ENCODE measurements at regions not wholly inside any gene's neighbourhood (a gene's known extent, or its start where the extent isn't known, plus 50 kb on each side); places are given as distances from the start of the nearest gene placed in this dataset.

- intact Hi-C loops (cut with DNase I) = no loop called here
- no peak for TF ChIP-seq POLR2A (IDR thresholded peaks at IDR 0.05)
- TF ChIP-seq POLR2AphosphoS5 (IDR thresholded peaks at IDR 0.05) = no peak
- TF ChIP-seq CTCF (IDR thresholded peaks at IDR 0.05) = no peak
- no peak for TF ChIP-seq EP300 (IDR thresholded peaks at IDR 0.05)
- WGBS, 2 donors = 45 to 55% methylated on average over 1 of the region's 1 CpG
Measured at GRCh38 chr21:20647607-20648006, 350.6 kb upstream of the NCAM2 start.

GRCh38 chr21:20649231-20649630 is 349.0 kb upstream of the NCAM2 start:
- no peak for DNase-seq
- H3K9me3 ChIP-seq = no peaks in the 10 kb centered on the region
- no peak for TF ChIP-seq POLR2AphosphoS5 (IDR thresholded peaks at IDR 0.05)
- no peak for TF ChIP-seq CTCF (IDR thresholded peaks at IDR 0.05)
- no peak for TF ChIP-seq POLR2A (IDR thresholded peaks at IDR 0.05)
- TF ChIP-seq EP300 (IDR thresholded peaks at IDR 0.05) = no peak
- H3K27ac ChIP-seq = no peak overlapping the region
- H3K27me3 ChIP-seq = no peaks in the 10 kb centered on the region
- intact Hi-C loops (cut with DNase I) = no loop called here
- WGBS, 2 donors = 88 to 92% methylated on average over 5 of the region's 5 CpGs
- no peaks in the 10 kb centered on the region for H3K4me1 ChIP-seq
- H3K4me3 ChIP-seq = no peak overlapping the region
- no peaks in the 10 kb centered on the region for H3K36me3 ChIP-seq

More at GRCh38 chr21:20647607-20648006, 350.6 kb upstream of the NCAM2 start:
- no peak overlapping the region for H3K27ac ChIP-seq
- no peaks in the 10 kb centered on the region for H3K4me1 ChIP-seq
- H3K36me3 ChIP-seq = no peaks in the 10 kb centered on the region
- H3K27me3 ChIP-seq = no peaks in the 10 kb centered on the region
- no peak overlapping the region for H3K4me3 ChIP-seq
- no peaks in the 10 kb centered on the region for H3K9me3 ChIP-seq
- no peak for DNase-seq

GRCh38 chr21:20652846-20653245 is 345.4 kb upstream of the NCAM2 start:
- 91 to 92% methylated on average over 4 of the region's 4 CpGs for WGBS, 2 donors
- Histone ChIP-seq H3K36me3 (no peaks in the 10 kb centered on the region), H3K9me3 (peaks cover 0 to 3% (median 0%) of the 10 kb centered on the region in 4 donors), H3K4me3 (no peak overlapping the region), H3K27ac (no peak overlapping the region), H3K27me3 (no peaks in the 10 kb centered on the region), H3K4me1 (no peaks in the 10 kb centered on the region)
- no peak for DNase-seq
- intact Hi-C loops (cut with DNase I) = no loop called here
- no peak for TF ChIP-seq POLR2AphosphoS5 (IDR thresholded peaks at IDR 0.05)
- TF ChIP-seq POLR2A (IDR thresholded peaks at IDR 0.05) = no peak
- no peak for TF ChIP-seq EP300 (IDR thresholded peaks at IDR 0.05)
- no peak for TF ChIP-seq CTCF (IDR thresholded peaks at IDR 0.05)

GRCh38 chr21:20661246-20661645 is 337.0 kb upstream of the NCAM2 start:
- 83 to 87% methylated on average over 4 of the region's 4 CpGs for WGBS, 2 donors
- intact Hi-C loops (cut with DNase I) = no loop called here
- DNase-seq = no peak
- no peaks in the 10 kb centered on the region for H3K4me1 ChIP-seq
- no peaks in the 10 kb centered on the region for H3K27me3 ChIP-seq
- no peak overlapping the region for H3K27ac ChIP-seq
- H3K4me3 ChIP-seq = no peak overlapping the region
- H3K9me3 ChIP-seq = peaks cover 0 to 4% (median 0%) of the 10 kb centered on the region in 4 donors
- H3K36me3 ChIP-seq = no peaks in the 10 kb centered on the region
- TF ChIP-seq CTCF (IDR thresholded peaks at IDR 0.05) (no peak), POLR2AphosphoS5 (IDR thresholded peaks at IDR 0.05) (no peak)

GRCh38 chr21:20661745-20662422 is 336.3 kb upstream of the NCAM2 start:
- Histone ChIP-seq H3K27me3 (no peaks in the 10 kb centered on the region), H3K27ac (no peak overlapping the region), H3K9me3 (peaks cover 0 to 4% (median 0%) of the 10 kb centered on the region in 4 donors), H3K36me3 (no peaks in the 10 kb centered on the region), H3K4me3 (no peak overlapping the region), H3K4me1 (no peaks in the 10 kb centered on the region)
- DNase-seq = no peak
- intact Hi-C loops (cut with DNase I) = no loop called here
- no peak for TF ChIP-seq POLR2AphosphoS5 (IDR thresholded peaks at IDR 0.05)
- TF ChIP-seq EP300 (IDR thresholded peaks at IDR 0.05) = no peak
- TF ChIP-seq POLR2A (IDR thresholded peaks at IDR 0.05) = no peak
- no peak for TF ChIP-seq CTCF (IDR thresholded peaks at IDR 0.05)
